OCI-LY7 (cell line): ENCODE measurements at regions not wholly inside any gene's neighbourhood (a gene's known extent, or its start where the extent isn't known, plus 50 kb on each side); places are given as distances from the start of the nearest gene placed in this dataset.

Experiments used
- BruUV-seq: library from RNA; stranded (reverse); fragments of 400-500 nt; replicated peaks from 2 replicates; lab custom pipeline; 2021; lab: Mats Ljungman, UMichigan
- CTCF ChIA-PET: fragments of 300-600 bp; sonication (Branson Sonifier 250); formaldehyde crosslinking; loops from one replicate; lab custom pipeline; 2022; ENCODE audit warnings: antibody characterized with exemption; ENCODE audit not compliant: unreplicated experiment; lab: Charles Lee
- POLR2A ChIA-PET: fragments of 300-600 bp; sonication (Branson Sonifier 250); formaldehyde crosslinking; loops from one replicate; lab custom pipeline; 2022; ENCODE audit warnings: antibody characterized with exemption; lab: Charles Lee
- DNase-seq: peaks from one replicate; pipeline ENCODE4 v3.0.0-alpha.2; 2015; ENCODE audit warnings: low spot score
- H2AFZ ChIP-seq: fragments of 200-600 bp; sonication (generic), shearing (Covaris generic); 2 replicates; pipeline ENCODE4 v1.6.1; 2014; ENCODE audit warnings: mild to moderate bottlenecking, antibody characterized with exemption, low read length, moderate library complexity
- H3K27ac ChIP-seq: fragments of 200-600 bp; sonication (generic); 2 replicates; pipeline ENCODE4 v1.5.1; 2014; ENCODE audit warnings: mixed run types, low read depth, mild to moderate bottlenecking, moderate library complexity, low read length, inconsistent platforms; ENCODE audit not compliant: poor library complexity, severe bottlenecking
- H3K36me3 ChIP-seq: fragments of 200-600 bp; sonication (generic); 2 replicates; pipeline ENCODE4 v1.6.1; 2014; ENCODE audit warnings: mild to moderate bottlenecking, antibody characterized with exemption, low read length, moderate library complexity, mixed read lengths; ENCODE audit not compliant: insufficient read depth
- H3K4me1 ChIP-seq: fragments of 200-600 bp; sonication (generic); 2 replicates; pipeline ENCODE4 v1.5.1; 2014; ENCODE audit warnings: mild to moderate bottlenecking, low read length; ENCODE audit not compliant: insufficient read depth, poor library complexity, severe bottlenecking
- H3K4me2 ChIP-seq: fragments of 200-600 bp; sonication (generic); 2 replicates; pipeline ENCODE4 v1.6.1; 2014; ENCODE audit warnings: mild to moderate bottlenecking, low read length
- H3K4me3 ChIP-seq: fragments of 200-600 bp; sonication (generic); 2 replicates; pipeline ENCODE4 v1.5.1; 2014; ENCODE audit warnings: mild to moderate bottlenecking, low read depth, low read length; ENCODE audit not compliant: poor library complexity, severe bottlenecking
- H3K79me2 ChIP-seq: fragments of 200-600 bp; sonication (generic); 2 replicates; pipeline ENCODE4 v1.6.1; 2016; ENCODE audit warnings: low read depth, mild to moderate bottlenecking, low read length, moderate library complexity, mixed read lengths; ENCODE audit not compliant: insufficient read depth
- H3K9me2 ChIP-seq: fragments of 200-600 bp; sonication (generic); 2 replicates; pipeline ENCODE4 v1.6.1; 2016; ENCODE audit warnings: mild to moderate bottlenecking, low read length, mixed read lengths; ENCODE audit not compliant: insufficient read depth
- H3K9me3 ChIP-seq: fragments of 200-600 bp; sonication (generic); 2 replicates; pipeline ENCODE4 v1.6.1; 2014; ENCODE audit warnings: mild to moderate bottlenecking, mixed run types, low read length, mixed read lengths
- H4K20me1 ChIP-seq: fragments of 200-600 bp; sonication (generic); 2 replicates; pipeline ENCODE4 v1.6.1; 2014; ENCODE audit warnings: mild to moderate bottlenecking, antibody characterized with exemption, low read length, moderate library complexity, mixed read lengths; ENCODE audit not compliant: insufficient read depth
- CTCF ChIP-seq: fragments of 200-600 bp; sonication (generic); conservative IDR thresholded peaks from 2 replicates; pipeline ENCODE4 v1.5.1; 2014; ENCODE audit warnings: mild to moderate bottlenecking, antibody characterized with exemption, low read length, moderate library complexity, mixed read lengths
- EZH2phosphoT487 ChIP-seq: fragments of 200-600 bp; sonication (generic); IDR thresholded peaks from 2 replicates; pipeline ENCODE4 v1.6.1; 2018; ENCODE audit warnings: low read depth, borderline replicate concordance, mild to moderate bottlenecking, mixed run types, antibody characterized with exemption, low read length, moderate library complexity, mixed read lengths
- intact Hi-C: fragments of 100-400 bp; cut with micrococcal nuclease; formaldehyde crosslinking; loops from one replicate; pipeline ENCODE4 v1.10.0; 2022; ENCODE audit not compliant: unreplicated experiment

- Histone ChIP-seq H3K79me2 (no peaks in the 10 kb centered on the region), H3K27ac (no peak overlapping the region), H3K4me3 (no peak overlapping the region), H2AFZ (no peak overlapping the region), H4K20me1 (no peaks in the 10 kb centered on the region), H3K9me3 (no peaks in the 10 kb centered on the region), H3K4me1 (no peaks in the 10 kb centered on the region), H3K36me3 (no peaks in the 10 kb centered on the region), H3K9me2 (no peaks in the 10 kb centered on the region), H3K4me2 (no peak overlapping the region)
- no TSS peak for BruUV-seq
- no peak for DNase-seq
- intact Hi-C loops, result no loop called here
- POLR2A ChIA-PET, result no interaction called here
- TF ChIP-seq EZH2phosphoT487 (no peak), CTCF (no peak)
- CTCF ChIA-PET, result no interaction called here
These were observed 186.0 kb upstream of the KLF4 start for GRCh38 chr9:107675351-107676259.

GRCh38 chr9:107674721-107675277, 185.2 kb upstream of the KLF4 start:
- CTCF ChIA-PET, result no interaction called here
- no peaks in the 10 kb centered on the region for H4K20me1 ChIP-seq
- intact Hi-C loops, result no loop called here
- POLR2A ChIA-PET, result interaction anchor here (0.6 kb wide), 1 partner anchor 12 kb away, joined by 3 read pairs; no protein-coding TSS in a partner anchor
- no peaks in the 10 kb centered on the region for H3K36me3 ChIP-seq
- H3K4me2 ChIP-seq, result no peak overlapping the region
- H2AFZ ChIP-seq, result no peak overlapping the region
- H3K4me3 ChIP-seq, result no peak overlapping the region
- H3K9me2 ChIP-seq, result no peaks in the 10 kb centered on the region
- H3K4me1 ChIP-seq, result no peaks in the 10 kb centered on the region
- H3K9me3 ChIP-seq, result no peaks in the 10 kb centered on the region
- BruUV-seq, result no TSS peak
- no peak for DNase-seq
- no peaks in the 10 kb centered on the region for H3K79me2 ChIP-seq
- H3K27ac ChIP-seq, result no peak overlapping the region
- no peak for TF ChIP-seq CTCF
- no peak for TF ChIP-seq EZH2phosphoT487
